ENCODE measurements at regions not wholly inside any gene's neighbourhood (a gene's known extent, or its start where the extent isn't known, plus 50 kb on each side); places are given as distances from the start of the nearest gene placed in this dataset.

DNA sequence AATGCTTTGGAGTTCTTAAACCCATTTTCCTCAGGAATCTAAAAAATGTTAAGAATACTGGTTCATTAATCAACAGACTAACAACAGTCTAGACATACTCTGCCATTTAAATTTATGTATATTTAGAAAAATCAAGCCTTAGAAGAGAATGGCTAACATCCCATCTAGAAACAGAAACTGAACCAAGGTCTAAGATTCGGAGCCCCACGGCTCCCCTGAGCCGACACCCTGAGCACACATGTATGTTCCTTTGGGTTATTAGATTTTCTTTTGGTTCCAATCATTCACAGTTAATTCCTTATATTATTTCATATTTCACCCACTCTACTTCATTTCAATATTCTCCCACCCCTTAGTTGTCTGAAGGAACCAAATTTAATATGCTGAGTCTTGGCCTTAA, 94.8 kb upstream of the HNRNPA3 start:
- Histone ChIP-seq H3K4me1 (replicated peaks; ENCODE audit: insufficient read depth) (no peaks in the 10 kb centered on the region), H3K4me3 (no peak overlapping the region), H3K9me3 (ENCODE audit: insufficient read depth, low read depth) (no peaks in the 10 kb centered on the region; the same call in 1 of the 2 replicates), H3K36me3 (ENCODE audit: low read depth) (no peaks in the 10 kb centered on the region), H3F3A (ENCODE audit: insufficient read depth, low read depth) (no peaks in the 10 kb centered on the region), H4K20me1 (ENCODE audit: insufficient read depth) (peaks cover 3% of the 10 kb centered on the region; the same call in 1 of the 2 replicates), H3K79me2 (ENCODE audit: low read depth) (no peaks in the 10 kb centered on the region), H3K27me3 (ENCODE audit: insufficient read depth, low read depth) (peaks cover 2% of the 10 kb centered on the region; the same call in 1 of the 2 replicates), H3K27ac (no peak overlapping the region), H3K9me2 (ENCODE audit: insufficient read depth) (no peaks in the 10 kb centered on the region; the same call in 1 of the 2 replicates), H3K4me2 (no peak overlapping the region), H2AFZ (no peak overlapping the region; the same call in 1 of the 2 replicates)
- TF ChIP-seq, protein P1, sequence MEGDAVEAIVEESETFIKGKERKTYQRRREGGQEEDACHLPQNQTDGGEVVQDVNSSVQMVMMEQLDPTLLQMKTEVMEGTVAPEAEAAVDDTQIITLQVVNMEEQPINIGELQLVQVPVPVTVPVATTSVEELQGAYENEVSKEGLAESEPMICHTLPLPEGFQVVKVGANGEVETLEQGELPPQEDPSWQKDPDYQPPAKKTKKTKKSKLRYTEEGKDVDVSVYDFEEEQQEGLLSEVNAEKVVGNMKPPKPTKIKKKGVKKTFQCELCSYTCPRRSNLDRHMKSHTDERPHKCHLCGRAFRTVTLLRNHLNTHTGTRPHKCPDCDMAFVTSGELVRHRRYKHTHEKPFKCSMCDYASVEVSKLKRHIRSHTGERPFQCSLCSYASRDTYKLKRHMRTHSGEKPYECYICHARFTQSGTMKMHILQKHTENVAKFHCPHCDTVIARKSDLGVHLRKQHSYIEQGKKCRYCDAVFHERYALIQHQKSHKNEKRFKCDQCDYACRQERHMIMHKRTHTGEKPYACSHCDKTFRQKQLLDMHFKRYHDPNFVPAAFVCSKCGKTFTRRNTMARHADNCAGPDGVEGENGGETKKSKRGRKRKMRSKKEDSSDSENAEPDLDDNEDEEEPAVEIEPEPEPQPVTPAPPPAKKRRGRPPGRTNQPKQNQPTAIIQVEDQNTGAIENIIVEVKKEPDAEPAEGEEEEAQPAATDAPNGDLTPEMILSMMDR (conservative IDR thresholded peaks at IDR 0.05) = no peak
- no peak for TF ChIP-seq EZH2 (IDR thresholded peaks at IDR 0.05; ENCODE audit: low read depth)
- no TSS peak for BruUV-seq (replicated peaks)
- no peak for DNase-seq
- intact Hi-C loops (cut with micrococcal nuclease; ENCODE audit: unreplicated experiment) = no loop called here
- CTCF ChIA-PET = interaction anchor here (0.6 kb wide), 1 partner anchor 16 kb away, joined by 3 read pairs; no protein-coding TSS in a partner anchor
- POLR2A ChIA-PET (ENCODE audit: unreplicated experiment) = no interaction called here

- Histone ChIP-seq H3K9me3 (ENCODE audit: insufficient read depth, low read depth) (no peaks in the 10 kb centered on the region; the same call in 1 of the 2 replicates), H3K4me1 (replicated peaks; ENCODE audit: insufficient read depth) (no peaks in the 10 kb centered on the region), H3K27ac (no peak overlapping the region), H2AFZ (no peak overlapping the region), H3K27me3 (ENCODE audit: insufficient read depth, low read depth) (peaks cover 7% of the 10 kb centered on the region; the same call in 1 of the 2 replicates), H3K4me2 (no peak overlapping the region), H3K9me2 (ENCODE audit: insufficient read depth) (no peaks in the 10 kb centered on the region; the same call in 1 of the 2 replicates), H3K36me3 (ENCODE audit: low read depth) (no peaks in the 10 kb centered on the region), H3K4me3 (no peak overlapping the region), H4K20me1 (ENCODE audit: insufficient read depth) (peaks cover 3% of the 10 kb centered on the region; the same call in 1 of the 2 replicates), H3K79me2 (ENCODE audit: low read depth) (no peaks in the 10 kb centered on the region), H3F3A (ENCODE audit: insufficient read depth, low read depth) (no peaks in the 10 kb centered on the region)
- DNase-seq = no peak
- no TSS peak for BruUV-seq (replicated peaks)
- intact Hi-C loops (cut with micrococcal nuclease; ENCODE audit: unreplicated experiment) = no loop called here
- CTCF ChIA-PET = no interaction called here
- no peak for TF ChIP-seq EZH2 (IDR thresholded peaks at IDR 0.05; ENCODE audit: low read depth)
- TF ChIP-seq, protein P1 (conservative IDR thresholded peaks at IDR 0.05) = no peak
- POLR2A ChIA-PET (ENCODE audit: unreplicated experiment) = no interaction called here
Measured at GRCh38 chr2:177118636-177119035, 94.0 kb upstream of the HNRNPA3 start.

- Histone ChIP-seq H3K4me3 (no peak overlapping the region), H3K9me2 (ENCODE audit: insufficient read depth) (no peaks in the 10 kb centered on the region; the same call in 1 of the 2 replicates), H2AFZ (no peak overlapping the region), H3K79me2 (ENCODE audit: low read depth) (no peaks in the 10 kb centered on the region), H4K20me1 (ENCODE audit: insufficient read depth) (peaks cover 3% of the 10 kb centered on the region; the same call in 1 of the 2 replicates), H3K36me3 (ENCODE audit: low read depth) (no peaks in the 10 kb centered on the region), H3K27me3 (ENCODE audit: insufficient read depth, low read depth) (peaks cover 7% of the 10 kb centered on the region; the same call in 1 of the 2 replicates), H3F3A (ENCODE audit: insufficient read depth, low read depth) (no peaks in the 10 kb centered on the region), H3K9me3 (ENCODE audit: insufficient read depth, low read depth) (no peaks in the 10 kb centered on the region; the same call in 1 of the 2 replicates), H3K4me1 (replicated peaks; ENCODE audit: insufficient read depth) (no peaks in the 10 kb centered on the region), H3K4me2 (no peak overlapping the region), H3K27ac (no peak overlapping the region)
- CTCF ChIA-PET = no interaction called here
- no TSS peak for BruUV-seq (replicated peaks)
- DNase-seq = no peak
- intact Hi-C loops (cut with micrococcal nuclease; ENCODE audit: unreplicated experiment) = no loop called here
- POLR2A ChIA-PET (ENCODE audit: unreplicated experiment) = no interaction called here
- no peak for TF ChIP-seq EZH2 (IDR thresholded peaks at IDR 0.05; ENCODE audit: low read depth)
- TF ChIP-seq, protein P1 (conservative IDR thresholded peaks at IDR 0.05) = no peak
Measured at GRCh38 chr2:177119099-177119498, 93.5 kb upstream of the HNRNPA3 start.

Measured in PC-9 (cell line).